H1 (cell line): ENCODE measurements at regions not wholly inside any gene's neighbourhood (a gene's known extent, or its start where the extent isn't known, plus 50 kb on each side); places are given as distances from the start of the nearest gene placed in this dataset.

Experiments used
- CTCF ChIA-PET: fragments of 300-600 bp; sonication (Branson Sonifier 250); formaldehyde crosslinking; loops from one replicate; lab custom pipeline; 2021; ENCODE audit not compliant: partially characterized antibody; lab: Charles Lee
- POLR2A ChIA-PET: fragments of 300-600 bp; sonication (Branson Sonifier 250); formaldehyde crosslinking; loops from one replicate; lab custom pipeline; 2021; ENCODE audit warnings: inconsistent platforms; ENCODE audit not compliant: partially characterized antibody; lab: Charles Lee
- DNase-seq, 2 experiments: peaks; one replicate each; pipeline versions ENCODE4 v3.0.0 to v3.0.0-alpha.2; 2010 to 2022; ENCODE audit warnings: low spot score in 2 of 2, low read depth in 1 of 2, mixed read lengths in 1 of 2
- FAIRE-seq: peaks from 2 replicates; lab custom pipeline; 2011; peaks lifted over from hg19 to GRCh38; lab: Jason Lieb, UNC
- H2AFZ ChIP-seq: 2 replicates; pipeline ENCODE4 v1.8.1; 2012; ENCODE audit warnings: low read length, inconsistent platforms
- H2AK5ac ChIP-seq: 2 replicates; pipeline ENCODE4 v1.6.1; 2013; ENCODE audit warnings: low read depth, low read length
- H2BK120ac ChIP-seq: replicated peaks from 2 replicates; pipeline ENCODE3; 2013; ENCODE audit warnings: low read depth, low read length, inconsistent platforms
- H2BK12ac ChIP-seq: 2 replicates; pipeline ENCODE4 v1.6.1; 2013; ENCODE audit warnings: low read depth, low read length
- H2BK15ac ChIP-seq: 2 replicates; pipeline ENCODE4 v1.6.1; 2013; ENCODE audit warnings: low read length
- H2BK20ac ChIP-seq: 2 replicates; pipeline ENCODE4 v1.6.1; 2013; ENCODE audit warnings: low read length
- H2BK5ac ChIP-seq: 2 replicates; pipeline ENCODE4 v1.6.1; 2013; ENCODE audit warnings: low read depth, low read length
- H3K14ac ChIP-seq: 2 replicates; pipeline ENCODE4 v1.6.1; 2013; ENCODE audit warnings: inconsistent platforms; ENCODE audit not compliant: insufficient read length
- H3K18ac ChIP-seq: 2 replicates; pipeline ENCODE4 v1.6.1; 2013; ENCODE audit warnings: low read length; ENCODE audit errors: extremely low read depth
- H3K23ac ChIP-seq: 2 replicates; pipeline ENCODE4 v1.6.1; 2013; ENCODE audit warnings: inconsistent platforms; ENCODE audit not compliant: insufficient read length
- H3K23me2 ChIP-seq: 2 replicates; pipeline ENCODE4 v1.6.1; 2013; ENCODE audit warnings: low read depth, low read length
- H3K27ac ChIP-seq: 2 replicates; pipeline ENCODE4 v1.6.1; 2011; ENCODE audit warnings: low read depth, low read length, inconsistent platforms
- H3K27me3 ChIP-seq, 4 experiments: replicated peaks in 1 of 4; 1 replicate in 1 of 4; 2 replicates in 3 of 4; pipeline versions ENCODE4 v1.6.1 to v1.8.1; 2011 to 2013; ENCODE audit warnings: low read length in 3 of 4, mild to moderate bottlenecking in 3 of 4, inconsistent platforms in 2 of 4, mixed read lengths in 2 of 4, moderate library complexity in 1 of 4; ENCODE audit not compliant: control insufficient read depth in 3 of 4, insufficient read depth in 3 of 4; ENCODE audit errors: extremely low read depth in 1 of 4
- H3K36me3 ChIP-seq, 4 experiments: 2 replicates each; pipeline versions ENCODE4 v1.6.1 to v1.8.1; 2011 to 2013; ENCODE audit warnings: mild to moderate bottlenecking in 4 of 4, low read length in 3 of 4, moderate library complexity in 2 of 4, control low read depth in 1 of 4, inconsistent platforms in 1 of 4; ENCODE audit not compliant: insufficient read depth in 4 of 4, control insufficient read depth in 2 of 4
- H3K4ac ChIP-seq: replicated peaks from 2 replicates; pipeline ENCODE3; 2013; ENCODE audit warnings: low read length, low read depth, mixed read lengths, inconsistent platforms; ENCODE audit not compliant: insufficient read length
- H3K4me1 ChIP-seq, 4 experiments: replicated peaks in 1 of 4; 1 replicate in 1 of 4; 2 replicates in 3 of 4; pipeline versions ENCODE4 v1.6.1 to v1.8.1; 2011 to 2013; ENCODE audit warnings: low read length in 3 of 4, inconsistent platforms in 2 of 4, mixed read lengths in 1 of 4; ENCODE audit not compliant: insufficient read depth in 4 of 4, control insufficient read depth in 3 of 4
- H3K4me2 ChIP-seq, 2 experiments: 2 replicates each; pipeline versions ENCODE4 v1.6.1 to v1.8.1; 2011 to 2013; ENCODE audit warnings: low read depth in 2 of 2, low read length in 2 of 2, control low read depth in 1 of 2, inconsistent platforms in 1 of 2, mild to moderate bottlenecking in 1 of 2; ENCODE audit not compliant: insufficient read depth in 1 of 2
- H3K4me3 ChIP-seq, 4 experiments: fragments of 200-600, 300-600 bp in 1 of 4; sonication (generic), shearing (Covaris generic), sonication (Bioruptor Twin) in 1 of 4; 2 replicates each; pipeline versions ENCODE4 v1.5.1 to v1.8.1; 2011 to 2016; ENCODE audit warnings: low read length in 4 of 4, low read depth in 3 of 4, control low read depth in 2 of 4, inconsistent platforms in 2 of 4, mild to moderate bottlenecking in 2 of 4, mixed read lengths in 1 of 4, moderate library complexity in 1 of 4; ENCODE audit not compliant: insufficient read depth in 2 of 4; ENCODE audit errors: extremely low read depth in 1 of 4
- H3K56ac ChIP-seq: replicated peaks from 2 replicates; pipeline ENCODE3; 2013; ENCODE audit warnings: low read depth, mild to moderate bottlenecking, mixed read lengths, low read length, inconsistent platforms; ENCODE audit not compliant: insufficient read length
- H3K79me1 ChIP-seq: 2 replicates; pipeline ENCODE4 v1.6.1; 2013; ENCODE audit warnings: low read depth, low read length, control low read depth
- H3K79me2 ChIP-seq, 2 experiments: 2 replicates each; pipeline versions ENCODE4 v1.6.1 to v1.8.1; 2012 to 2013; ENCODE audit warnings: low read length in 2 of 2, mild to moderate bottlenecking in 2 of 2, inconsistent platforms in 1 of 2; ENCODE audit not compliant: insufficient read depth in 2 of 2, control insufficient read depth in 1 of 2
- H3K9ac ChIP-seq, 4 experiments: replicated peaks in 1 of 4; 1 replicate in 1 of 4; 2 replicates in 3 of 4; pipeline versions ENCODE4 v1.6.1 to v1.8.1; 2011 to 2013; ENCODE audit warnings: low read depth in 3 of 4, low read length in 3 of 4, control low read depth in 2 of 4, mild to moderate bottlenecking in 2 of 4, moderate library complexity in 2 of 4, inconsistent platforms in 1 of 4; ENCODE audit errors: extremely low read depth in 1 of 4
- H3K9me3 ChIP-seq, 2 experiments: 2 replicates each; pipeline versions ENCODE4 v1.6.1 to v1.8.1; 2012 to 2013; ENCODE audit warnings: mild to moderate bottlenecking in 2 of 2, moderate library complexity in 2 of 2, control low read depth in 1 of 2, inconsistent platforms in 1 of 2, low read depth in 1 of 2, low read length in 1 of 2, mixed read lengths in 1 of 2; ENCODE audit not compliant: insufficient read depth in 2 of 2
- H4K20me1 ChIP-seq, 2 experiments: replicated peaks in 1 of 2; 2 replicates each; pipeline versions ENCODE3 to v1.8.1; 2011 to 2013; ENCODE audit warnings: inconsistent platforms in 2 of 2, low read length in 2 of 2, mild to moderate bottlenecking in 1 of 2; ENCODE audit not compliant: insufficient read depth in 2 of 2, control insufficient read depth in 1 of 2
- H4K5ac ChIP-seq: 2 replicates; pipeline ENCODE4 v1.6.1; 2013; ENCODE audit warnings: low read length, low read depth, mixed read lengths, inconsistent platforms; ENCODE audit not compliant: insufficient read length
- H4K8ac ChIP-seq: 2 replicates; pipeline ENCODE4 v1.8.0; 2013; ENCODE audit warnings: mild to moderate bottlenecking, moderate library complexity, low read length, inconsistent platforms; ENCODE audit not compliant: insufficient read depth; ENCODE audit errors: extremely low read depth
- H4K91ac ChIP-seq: replicated peaks from 2 replicates; pipeline ENCODE3; 2013; ENCODE audit warnings: low read length, mixed read lengths, inconsistent platforms; ENCODE audit not compliant: insufficient read length
- BCL11A ChIP-seq, 2 experiments: IDR thresholded peaks; one replicate each; pipeline ENCODE4 v1.6.1; 2011; ENCODE audit warnings: low read depth in 2 of 2, low read length in 2 of 2, mild to moderate bottlenecking in 2 of 2
- EZH2 ChIP-seq: fragments of 200-600 bp; sonication (generic); IDR thresholded peaks from 2 replicates; pipeline ENCODE4 v1.7.1; 2012; ENCODE audit warnings: low read depth, mild to moderate bottlenecking, moderate library complexity, low read length, inconsistent platforms; ENCODE audit not compliant: severe bottlenecking
- GTF2F1 ChIP-seq: IDR thresholded peaks from 2 replicates; pipeline ENCODE4 v1.6.1; 2012; ENCODE audit warnings: low read depth, low read length, improper control_type of control experiment, borderline replicate concordance
- MAX ChIP-seq: IDR thresholded peaks from 2 replicates; pipeline ENCODE4 v1.6.1; 2012; ENCODE audit warnings: inconsistent platforms
- PHF8 ChIP-seq: fragments of 200-600 bp; sonication (generic); conservative IDR thresholded peaks from 2 replicates; pipeline ENCODE4 v1.7.1; 2012; ENCODE audit warnings: low read depth, mild to moderate bottlenecking, inconsistent platforms, low read length, moderate library complexity
- RXRA ChIP-seq: IDR thresholded peaks from 2 replicates; pipeline ENCODE4 v1.6.1; 2011; ENCODE audit warnings: low read depth, mild to moderate bottlenecking, low read length, moderate library complexity; ENCODE audit not compliant: insufficient read depth
- SAP30 ChIP-seq: fragments of 300-600 bp; sonication (generic); IDR thresholded peaks from 2 replicates; pipeline ENCODE4 v1.7.1; 2012; ENCODE audit warnings: low read length, moderate library complexity, mild to moderate bottlenecking, inconsistent platforms; ENCODE audit not compliant: insufficient read depth, insufficient replicate concordance
- SRF ChIP-seq: IDR thresholded peaks from 2 replicates; pipeline ENCODE4 v1.6.1; 2011; ENCODE audit warnings: mild to moderate bottlenecking, low read depth, low read length, moderate library complexity
- WGBS, 2 experiments: shearing (Covaris generic) in 1 of 2; methylation state at CpG; one replicate each; pipeline versions ENCODE4 v1.1.6 to v1.1.7; 2013 to 2015; ENCODE audit warnings: low lambda C conversion rate in 2 of 2, mixed read lengths in 2 of 2, inconsistent platforms in 1 of 2, low coverage in 1 of 2, missing lambda C conversion rate in 1 of 2; ENCODE audit not compliant: insufficient replicate concordance in 2 of 2, insufficient coverage in 1 of 2, insufficient read length in 1 of 2; ENCODE audit errors: extremely low coverage in 1 of 2, missing lambda C conversion rate in 1 of 2; 5-methylcytosine and 5-hydroxymethylcytosine counted together

- H2BK5ac ChIP-seq: no peak overlapping the region
- no peaks in the 10 kb centered on the region for H3K79me2 ChIP-seq
- H2BK15ac ChIP-seq: no peak overlapping the region
- no peak overlapping the region for H2BK12ac ChIP-seq
- no peak overlapping the region for H2AK5ac ChIP-seq
- H3K23me2 ChIP-seq: no peaks in the 10 kb centered on the region
- no peak overlapping the region for H3K14ac ChIP-seq
- no peak overlapping the region for H4K91ac ChIP-seq
- H3K27me3 ChIP-seq: no peaks in the 10 kb centered on the region
- CTCF ChIA-PET: no interaction called here
- H3K4me3 ChIP-seq: peak overlapping the region in 1 of 4 experiments; percentile 25; a peak in 1 of 8 replicates
- H3K18ac ChIP-seq: no peak overlapping the region
- H2BK20ac ChIP-seq: no peak overlapping the region
- no peaks in the 10 kb centered on the region for H3K9me3 ChIP-seq
- H3K9ac ChIP-seq: no peak overlapping the region
- DNase-seq (no peak), FAIRE-seq (no peak)
- POLR2A ChIA-PET: no interaction called here
- no peak overlapping the region for H3K4ac ChIP-seq
- H2BK120ac ChIP-seq: no peak overlapping the region
- no peak overlapping the region; a peak in 1 of 4 replicates for H3K4me2 ChIP-seq
- no peak overlapping the region for H4K8ac ChIP-seq
- no peak overlapping the region for H2AFZ ChIP-seq
- H3K36me3 ChIP-seq: no peaks in the 10 kb centered on the region
- no peaks in the 10 kb centered on the region for H4K20me1 ChIP-seq
- H3K23ac ChIP-seq: no peak overlapping the region
- 86% methylated on average over 1 of the region's 1 CpG; no CpG with 5 or more reads in 1 of the 2 experiments for WGBS, 2 experiments
- no peaks in the 10 kb centered on the region for H3K79me1 ChIP-seq
- no peak overlapping the region for H4K5ac ChIP-seq
- H3K27ac ChIP-seq: no peak overlapping the region
- H3K56ac ChIP-seq: no peak overlapping the region
- peaks cover 0 to 2% (median under 1%) of the 10 kb centered on the region in 4 experiments; a peak in 1 of 7 replicates for H3K4me1 ChIP-seq
- TF ChIP-seq RXRA (no peak), SAP30 (no peak), EZH2 (no peak), SRF (no peak), PHF8 (no peak), BCL11A (IDR thresholded peaks at IDR 0.05; ENCODE audit: low read depth in 2 of 2, low read length in 2 of 2) (no peak), GTF2F1 (no peak), MAX (no peak)
Observed at GRCh38 chr13:83714236-83714635, 168.0 kb downstream of the SLITRK1 start.
